Right ventricle myocardium inferior (tissue), 1 donor: ENCODE measurements at regions not wholly inside any gene's neighbourhood (a gene's known extent, or its start where the extent isn't known, plus 50 kb on each side); places are given as distances from the start of the nearest gene placed in this dataset.
"Not testable (repeated sequence)": the region's sequence is repeated elsewhere in the genome, so short reads cannot be mapped to it uniquely, and the experiment has no call there.

Source experiments
- ATAC-seq: fragments of 200-7000 bp; cut with Tn5 transposase; one replicate; pipeline ENCODE4 v1.9.1; 2020; ENCODE audit warnings: mild to moderate bottlenecking, moderate library complexity
- DNase-seq: peaks from one replicate; pipeline ENCODE4 v3.0.0; 2021; ENCODE audit errors: missing footprints
- intact Hi-C: fragments of 100-400 bp; cut with DNase I; formaldehyde crosslinking; loops from one replicate; pipeline ENCODE4 v1.11.0; 2022
- donor health status: DM: no; HTN: yes; CAD: no; lungs with severe emphysema.

DNA sequence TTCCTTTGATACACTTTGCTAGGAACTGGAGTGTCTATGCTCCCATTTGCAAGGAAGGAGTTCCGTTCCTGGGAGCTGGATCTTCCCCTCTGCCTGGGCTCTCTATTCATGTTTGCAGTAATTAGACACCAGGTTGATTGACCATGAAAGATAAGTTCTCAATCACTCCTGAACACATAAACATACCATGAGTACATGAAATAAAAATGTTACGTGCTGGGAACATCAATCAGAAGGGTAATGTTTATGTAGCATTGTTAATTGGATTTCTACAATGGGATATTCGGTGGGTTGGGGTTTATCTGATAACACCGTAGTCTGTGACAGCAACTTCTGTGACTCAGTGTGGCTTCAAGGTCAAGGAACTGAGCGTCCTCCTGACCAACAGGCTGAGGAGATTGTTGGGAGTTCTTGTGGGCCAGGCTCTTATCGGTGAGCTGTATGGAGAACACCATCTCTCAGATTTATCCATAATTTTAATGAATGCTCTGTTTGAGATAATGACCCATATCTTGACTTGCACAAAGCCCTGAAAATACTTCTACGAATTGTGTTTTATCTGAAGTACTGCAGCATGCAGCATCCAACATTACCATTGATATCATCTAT is 136.4 kb downstream of the NPIPB5 start:
- intact Hi-C loops: no loop called here
- ATAC-seq: no peak
- DNase-seq: no peak

DNA sequence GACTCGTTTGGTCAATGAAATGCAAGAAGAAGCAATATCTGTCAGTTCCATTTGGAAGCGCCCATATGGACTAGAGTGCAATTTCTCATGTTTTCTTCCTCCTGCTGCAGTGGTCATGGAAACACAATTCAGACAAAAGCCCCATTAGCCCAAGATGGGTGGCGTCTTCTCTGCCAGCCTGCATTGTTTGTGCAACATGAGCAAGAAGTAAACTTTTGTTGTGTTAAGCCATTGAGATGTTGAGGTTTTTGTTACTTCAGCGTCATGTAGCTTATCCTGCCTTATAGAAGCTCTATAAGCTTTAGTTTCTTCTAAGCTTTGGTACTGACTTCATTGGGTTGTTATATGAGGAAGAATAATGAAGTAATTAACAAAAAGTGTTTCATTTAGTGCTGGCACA is 137.4 kb downstream of the NPIPB5 start:
- intact Hi-C loops: no loop called here
- ATAC-seq (no peak), DNase-seq (no peak)

DNA sequence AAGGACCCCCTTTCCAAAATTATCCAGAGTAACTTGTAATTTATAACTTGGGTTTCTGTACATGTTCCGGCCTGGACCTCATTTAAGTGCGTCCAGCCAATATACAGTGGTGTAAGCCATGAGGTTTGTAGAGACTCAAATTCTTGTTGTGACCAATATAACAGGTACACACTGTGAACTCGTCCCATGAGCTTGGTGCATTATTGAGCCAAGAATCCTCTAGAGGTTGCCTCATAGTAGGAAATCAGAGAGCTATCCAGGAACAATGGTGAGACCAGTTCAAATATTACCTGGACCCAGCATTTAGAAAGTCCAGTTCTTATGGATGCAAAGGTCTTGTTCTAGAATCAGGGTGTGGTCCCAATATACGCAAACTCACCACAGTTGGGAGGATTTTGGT is 138.2 kb downstream of the NPIPB5 start:
- intact Hi-C loops: no loop called here
- ATAC-seq: no peak

DNA sequence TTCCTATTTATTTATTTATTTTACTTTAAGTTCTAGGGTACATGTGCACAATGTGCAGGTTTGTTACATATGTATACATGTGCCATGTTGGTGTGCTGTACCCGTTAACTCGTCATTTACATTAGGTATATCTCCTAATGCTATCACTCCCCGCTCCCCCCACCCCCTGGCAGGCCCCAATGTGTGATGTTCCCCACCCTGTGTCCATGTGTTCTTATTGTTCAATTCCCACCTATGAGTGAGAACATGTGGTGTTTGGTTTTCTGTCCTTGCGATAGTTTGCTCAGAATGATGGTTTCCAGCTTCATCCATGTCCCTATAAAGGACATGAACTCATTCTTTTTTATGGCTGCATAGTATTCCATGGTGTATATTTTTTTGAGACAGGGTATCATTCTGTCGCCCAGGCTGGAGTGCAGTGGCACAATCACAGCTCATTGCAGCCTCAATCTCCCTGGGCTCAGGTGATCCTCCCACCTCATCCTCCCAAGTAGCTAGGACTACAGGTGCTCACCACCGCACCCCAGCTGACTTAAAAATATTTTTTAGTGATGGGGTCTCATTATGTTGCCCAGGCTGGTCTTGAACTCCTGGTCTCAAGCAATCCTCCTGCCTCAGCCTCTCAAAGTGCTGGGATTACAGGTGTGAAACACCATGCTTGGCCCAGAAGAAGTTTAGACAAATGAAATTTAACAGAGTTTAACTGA is 140.6 kb downstream of the NPIPB5 start:
- intact Hi-C loops, ATAC-seq, DNase-seq: not testable (repeated sequence)

More for the DNA sequence above, 138.2 kb downstream of the NPIPB5 start:
- DNase-seq: no peak

DNA sequence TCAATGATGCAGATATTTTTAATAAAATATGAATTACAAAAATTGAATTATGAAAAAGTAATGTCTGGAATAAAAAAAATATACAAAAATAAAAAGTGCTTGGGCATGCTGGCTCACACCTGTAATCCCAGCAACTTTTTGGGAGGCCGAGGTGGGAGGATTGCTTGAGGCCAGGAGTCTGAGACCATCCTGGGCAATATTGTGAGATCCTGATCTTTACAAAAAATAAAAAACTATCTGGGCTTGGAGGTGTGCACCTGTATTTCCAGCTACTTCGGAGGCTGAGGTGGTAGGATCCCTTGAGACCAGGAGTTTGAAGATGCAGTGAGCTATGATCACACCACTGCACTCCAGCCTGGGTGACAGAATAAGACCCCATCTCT is 141.8 kb downstream of the NPIPB5 start:
- ATAC-seq (no peak), DNase-seq (no peak)

DNA sequence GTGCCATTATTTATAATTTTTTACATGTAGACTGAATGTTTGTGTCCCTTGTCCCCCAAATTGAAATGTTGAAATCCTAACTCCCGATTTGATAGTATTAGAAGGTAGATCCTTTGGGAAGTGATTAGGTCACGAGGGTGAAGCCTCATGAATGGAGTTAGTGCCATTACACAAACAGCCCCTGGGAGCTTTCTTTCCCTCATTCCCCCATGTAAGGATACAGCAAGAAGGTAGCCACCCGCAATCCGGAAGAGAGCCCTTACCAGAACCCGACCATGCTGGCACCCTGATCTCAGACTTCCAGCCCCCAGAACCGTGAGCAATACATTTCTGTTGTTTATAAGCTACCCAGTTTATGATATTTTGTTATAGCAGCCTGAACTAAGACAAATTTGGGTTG is 143.2 kb downstream of the NPIPB5 start:
- ATAC-seq (no peak), DNase-seq (no peak)
- intact Hi-C loops: no loop called here

More for the DNA sequence above, 141.8 kb downstream of the NPIPB5 start:
- intact Hi-C loops: no loop called here

DNA sequence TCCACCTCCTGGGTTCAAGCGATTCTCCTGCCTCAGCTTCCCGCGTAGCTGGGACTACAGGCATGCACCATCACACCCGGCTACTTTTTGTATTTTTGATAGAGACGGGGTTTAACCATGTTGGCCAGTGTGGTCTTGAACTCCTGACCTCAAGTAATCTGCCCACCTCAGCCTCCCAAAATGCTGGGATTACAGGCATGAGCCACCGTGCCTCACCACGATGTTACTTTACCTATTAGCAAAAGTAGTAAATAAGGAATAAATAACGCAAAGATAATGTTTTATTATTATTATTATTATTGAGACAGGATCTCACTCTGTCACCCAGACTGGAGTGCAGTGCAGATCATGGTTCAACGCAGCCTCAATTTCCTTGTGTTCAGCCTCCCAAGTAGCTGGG is 145.9 kb downstream of the NPIPB5 start:
- DNase-seq, ATAC-seq, intact Hi-C loops: not testable (repeated sequence)

DNA sequence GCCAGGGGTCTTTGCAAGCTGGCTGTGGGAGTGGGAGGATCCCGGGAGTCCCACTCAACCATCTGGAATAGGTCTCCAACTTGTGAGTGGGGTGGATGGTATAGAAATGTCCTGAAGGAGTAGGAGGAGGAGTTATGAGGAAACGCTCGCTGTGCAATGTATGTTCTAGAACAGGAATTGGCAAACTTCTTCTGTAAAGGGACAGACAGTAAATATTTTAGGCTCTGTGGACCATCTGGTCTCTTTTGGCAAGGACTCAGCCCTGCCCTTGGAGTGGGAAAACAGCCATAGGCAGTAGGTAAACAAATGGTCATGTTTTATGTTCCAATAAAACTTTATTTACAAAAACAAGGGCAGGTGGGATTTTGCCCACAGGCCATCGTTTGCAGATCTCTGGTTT is 149.2 kb downstream of the NPIPB5 start:
- ATAC-seq (no peak), DNase-seq (no peak)
- intact Hi-C loops: no loop called here

DNA sequence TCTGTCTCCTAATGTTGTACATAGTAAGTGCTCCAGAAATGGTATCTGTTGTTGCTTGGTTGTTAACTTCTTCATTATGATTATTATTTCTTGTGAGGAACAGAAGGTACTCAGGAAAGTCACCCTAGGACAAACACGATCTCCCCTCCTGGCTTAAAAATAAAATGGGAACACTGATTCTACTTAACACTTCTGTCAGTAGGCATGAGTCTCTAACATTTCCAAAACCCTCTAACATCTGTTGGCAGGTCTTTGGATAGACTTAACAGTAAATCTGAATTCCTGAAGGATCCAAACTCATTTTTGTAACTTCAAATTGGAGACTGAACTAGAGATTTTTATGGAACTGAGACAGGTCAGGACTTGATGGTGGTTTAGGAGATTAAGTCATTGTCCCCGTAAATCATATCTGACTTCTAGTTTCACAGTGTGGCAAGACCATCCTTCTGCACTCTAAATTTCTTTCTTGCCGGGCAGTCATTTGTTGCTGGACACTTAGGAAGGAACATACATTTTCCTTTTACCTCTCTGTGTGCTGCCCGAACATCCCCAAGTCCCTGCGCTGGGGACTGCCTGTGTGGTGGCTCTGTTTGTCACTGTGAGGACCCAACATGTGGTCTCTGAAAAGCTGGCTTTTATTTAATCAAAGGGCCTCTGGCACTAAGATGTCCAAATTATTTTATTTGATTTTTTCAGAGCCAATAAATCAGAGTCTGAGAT is 149.9 kb downstream of the NPIPB5 start:
- DNase-seq: no peak
- ATAC-seq: no peak
- intact Hi-C loops: no loop called here

DNA sequence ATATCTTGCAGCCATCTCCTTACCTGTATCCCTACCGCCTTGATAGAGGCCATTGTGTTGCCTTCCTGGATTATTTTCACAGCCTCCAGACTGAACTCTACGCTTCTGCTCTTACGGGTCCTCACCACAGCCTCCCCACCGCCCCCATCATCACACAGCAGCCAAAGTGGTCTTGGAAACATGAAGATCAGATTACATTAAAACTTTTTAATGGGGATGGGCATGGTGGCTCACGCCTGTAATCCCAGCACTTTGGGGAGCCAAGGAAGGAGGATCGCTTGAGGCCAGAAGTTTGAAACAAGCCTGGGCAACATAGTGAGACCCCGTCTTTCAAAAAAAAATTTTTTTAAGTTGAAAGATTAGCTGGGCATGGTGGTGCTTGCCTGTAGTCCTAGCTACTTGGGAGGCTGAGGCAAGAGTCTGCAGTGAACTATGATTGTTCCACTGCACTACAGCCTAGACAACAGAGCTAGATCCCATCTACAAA is 150.5 kb downstream of the NPIPB5 start:
- intact Hi-C loops: no loop called here
- ATAC-seq (no peak), DNase-seq (no peak)

DNA sequence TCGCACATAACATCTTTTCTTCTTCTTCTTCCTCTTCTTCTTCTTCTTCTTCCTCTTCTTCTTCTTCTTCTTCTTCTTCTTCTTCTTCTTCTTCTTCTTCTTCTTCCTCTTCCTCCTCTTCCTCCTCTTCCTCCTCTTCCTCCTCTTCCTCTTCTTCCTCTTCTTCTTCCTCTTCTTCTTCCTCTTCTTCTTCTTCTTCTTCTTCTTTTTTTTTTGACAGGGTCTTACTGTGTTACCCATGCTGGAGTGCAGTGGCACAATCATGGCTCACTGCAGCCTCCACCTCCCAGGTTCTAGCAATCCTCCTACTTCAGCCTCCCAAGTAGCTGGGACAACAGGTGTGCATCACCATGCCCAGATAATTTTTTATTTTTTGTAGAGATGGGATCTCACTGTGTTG is 151.0 kb upstream of the HS3ST2 start:
- intact Hi-C loops, ATAC-seq, DNase-seq: not testable (repeated sequence)

DNA sequence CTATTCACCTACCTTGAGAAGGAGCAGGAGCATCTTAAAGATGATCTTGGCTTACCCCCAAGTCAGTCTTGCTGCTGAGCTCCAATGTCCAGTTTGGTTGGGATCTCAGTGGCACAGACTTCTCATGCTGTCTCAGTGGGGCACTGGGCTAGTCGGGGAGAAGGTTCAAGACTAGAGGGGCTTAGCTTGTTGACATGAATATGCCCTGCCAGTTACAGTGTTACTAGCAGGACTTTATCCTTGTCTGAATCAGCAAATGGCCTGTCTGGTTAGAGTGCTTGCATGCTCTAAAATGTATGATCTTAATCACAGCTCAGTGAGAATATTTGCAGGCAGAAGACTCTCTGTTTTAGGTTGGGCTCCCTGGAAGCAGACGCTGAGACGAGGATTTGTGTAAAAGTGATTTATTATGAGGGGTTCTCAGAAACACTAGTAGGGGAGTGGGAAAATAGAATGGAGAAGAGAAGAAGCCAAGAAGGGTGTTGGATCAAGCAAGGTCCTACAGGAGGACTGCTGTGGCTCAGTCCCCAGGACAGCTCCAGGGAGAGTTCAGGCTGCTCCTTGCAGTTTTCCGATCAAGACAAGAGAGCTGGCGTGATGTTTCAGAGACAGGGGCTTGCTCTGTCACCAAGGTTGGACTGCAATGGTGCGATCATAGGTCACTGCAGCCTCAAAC is 150.4 kb upstream of the HS3ST2 start:
- intact Hi-C loops: no loop called here
- ATAC-seq: no peak
- DNase-seq: no peak

DNA sequence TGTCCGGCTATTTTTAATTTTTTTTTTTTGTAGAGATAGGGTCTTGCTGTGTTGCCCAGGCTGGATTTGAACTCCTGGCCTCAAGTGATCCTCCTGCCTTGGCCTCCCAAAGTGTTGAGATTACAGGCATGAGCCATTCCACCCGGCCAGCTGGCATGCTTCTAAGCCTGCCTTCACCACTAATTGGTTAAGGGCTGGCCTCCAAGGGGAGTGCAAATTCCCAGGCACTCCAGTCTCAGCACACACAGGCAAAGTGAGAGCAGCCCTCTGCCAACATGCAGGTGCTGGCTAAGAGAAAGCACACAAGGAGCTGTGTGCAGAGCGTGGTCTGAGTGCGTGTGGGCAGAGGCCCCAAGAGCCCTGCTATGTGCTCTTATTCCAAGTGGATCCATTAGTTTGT is 149.8 kb upstream of the HS3ST2 start:
- DNase-seq: no peak
- intact Hi-C loops: no loop called here
- ATAC-seq: no peak

DNA sequence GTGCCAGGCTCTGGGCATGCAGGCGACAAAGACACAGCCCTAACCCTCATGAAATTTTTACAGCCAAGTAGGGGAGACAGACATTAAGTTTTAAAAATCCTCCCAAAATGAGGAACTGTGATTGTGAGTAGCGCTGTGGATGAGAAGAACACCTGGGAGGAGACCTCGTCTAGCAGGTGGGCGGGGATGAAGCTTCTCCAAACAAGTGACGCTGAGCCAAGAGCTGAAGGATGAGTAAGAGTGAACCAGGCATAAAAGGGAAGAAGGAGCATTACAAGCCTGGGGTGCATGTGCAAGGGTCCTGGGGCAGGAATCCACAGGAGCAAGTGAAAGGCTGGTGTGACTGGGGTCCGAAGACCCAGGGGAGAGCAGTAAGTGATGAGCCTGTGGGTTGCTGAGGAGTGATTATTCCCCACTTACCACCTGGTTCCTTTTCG is 149.4 kb upstream of the HS3ST2 start:
- DNase-seq (no peak), ATAC-seq (no peak)
- intact Hi-C loops: no loop called here

DNA sequence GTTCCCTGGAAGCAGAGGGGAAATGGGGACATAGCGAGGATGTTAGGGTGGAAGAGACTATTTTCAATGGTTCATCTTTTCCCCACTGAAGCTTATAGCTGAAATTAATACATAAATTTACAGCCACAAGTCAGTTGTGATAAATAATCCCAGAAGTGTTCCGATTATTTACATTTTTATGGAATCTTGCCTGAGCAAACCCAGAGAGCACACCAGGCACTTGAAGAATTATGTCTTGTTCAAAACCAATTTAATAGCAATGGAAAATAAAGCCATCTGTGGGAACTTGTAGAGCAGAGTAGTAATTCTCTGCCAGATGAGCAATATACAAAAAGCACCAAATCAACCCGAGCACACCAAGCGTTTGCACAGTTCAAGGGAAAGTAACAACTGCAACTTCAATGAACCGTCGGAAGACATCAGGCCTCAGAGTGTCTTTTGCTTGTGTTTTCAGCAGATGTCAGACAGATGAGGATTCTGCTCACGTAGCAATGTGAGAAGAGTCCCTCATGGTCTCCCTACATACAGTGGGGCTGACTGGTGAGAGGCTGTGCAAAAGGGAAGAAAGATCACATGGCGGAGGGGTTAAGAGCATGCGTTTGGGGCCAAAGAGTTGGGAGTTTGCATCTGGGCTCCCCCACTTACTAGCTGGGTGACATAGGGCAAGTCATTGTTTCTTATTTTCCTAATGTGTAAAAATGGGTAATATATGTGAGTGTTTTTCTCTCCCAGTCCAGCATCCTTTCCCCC is 148.7 kb upstream of the HS3ST2 start:
- intact Hi-C loops: no loop called here
- ATAC-seq (no peak), DNase-seq (no peak)

DNA sequence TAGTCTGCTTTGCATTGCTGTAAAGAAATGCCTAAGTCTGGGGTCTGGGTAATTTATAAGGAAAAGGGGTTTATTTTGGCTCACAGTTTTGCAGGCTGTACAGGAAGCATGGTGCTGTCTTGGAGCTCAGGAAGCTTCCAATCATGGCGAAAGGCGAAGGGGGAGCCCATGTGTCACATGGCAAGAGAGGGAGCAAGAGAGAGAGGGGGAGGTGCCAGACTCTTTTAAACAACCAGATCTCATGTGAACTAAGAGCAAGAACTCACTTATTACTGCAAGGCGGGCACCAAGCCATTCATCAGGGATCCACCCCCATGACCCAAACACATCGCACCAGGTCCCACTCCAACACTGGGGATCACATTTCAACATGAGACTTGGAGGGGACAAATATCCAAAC is 148.2 kb upstream of the HS3ST2 start:
- ATAC-seq (no peak), DNase-seq (no peak)
- intact Hi-C loops: no loop called here

DNA sequence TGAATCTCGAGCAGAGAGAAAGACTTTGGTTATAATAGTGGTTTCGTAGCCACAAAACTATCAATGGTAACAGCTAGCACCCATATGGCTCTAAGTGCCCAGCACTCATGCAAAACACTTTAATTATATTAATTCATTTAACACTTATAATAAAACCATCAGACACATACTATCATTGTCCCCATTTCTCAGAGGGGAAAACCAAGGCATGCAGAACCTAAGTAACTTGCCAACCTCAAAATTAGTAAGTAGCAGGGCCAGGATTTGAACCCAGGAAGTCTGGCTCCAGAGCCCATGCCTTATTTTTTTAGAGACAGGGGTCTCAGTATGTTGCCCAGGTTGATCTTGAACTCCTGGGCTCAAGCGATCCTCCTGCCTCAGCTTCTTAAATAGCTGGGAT is 145.6 kb upstream of the HS3ST2 start:
- intact Hi-C loops: no loop called here
- ATAC-seq: no peak
- DNase-seq: no peak

DNA sequence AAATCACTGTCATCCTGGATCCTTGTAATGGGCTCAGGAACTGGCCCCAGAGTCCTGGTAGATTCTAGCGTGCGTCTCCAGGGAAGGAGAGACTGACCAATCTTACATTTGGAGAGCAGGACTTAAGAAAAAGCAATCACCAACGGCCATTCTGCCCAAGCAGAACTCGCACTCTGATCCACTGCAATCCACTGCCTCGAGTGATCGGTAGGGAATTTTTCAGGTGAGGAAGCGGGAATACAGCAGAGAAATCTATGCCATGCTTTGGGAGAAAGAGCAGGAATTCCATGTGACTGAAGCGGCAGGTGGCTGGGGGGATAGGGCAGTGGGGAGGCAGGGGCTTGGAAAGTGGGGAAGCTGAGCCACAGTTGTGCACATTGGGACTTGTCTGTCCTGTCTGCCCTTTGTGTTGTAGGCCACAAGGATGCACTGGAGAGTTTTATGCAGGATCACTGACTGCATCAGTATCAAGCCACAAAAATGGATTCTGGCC is 143.9 kb upstream of the HS3ST2 start:
- DNase-seq (no peak), ATAC-seq (no peak)
- intact Hi-C loops: no loop called here
